NCI-H524 (cell line): ENCODE measurements at regions not wholly inside any gene's neighbourhood (a gene's known extent, or its start where the extent isn't known, plus 50 kb on each side); places are given as distances from the start of the nearest gene placed in this dataset.
A peak's percentile ranks its signal among the peaks of the same experiment; 100 is the strongest.

Source experiments
- DNase-seq, 2 experiments: peaks; one replicate each; lab custom pipeline; 2025; lab: John Stamatoyannopoulos, UW

- no peak for DNase-seq
Observed at GRCh38 chr14:55734731-55735130, 154.7 kb downstream of the KTN1 start.

- no peak for DNase-seq
Observed at GRCh38 chr14:55739967-55740648, 160.1 kb downstream of the KTN1 start.

- DNase-seq = no peak
Observed at GRCh38 chr14:55740649-55740989, 160.6 kb downstream of the KTN1 start.

GRCh38 chr14:55741240-55741639, 161.2 kb downstream of the KTN1 start:
- no peak for DNase-seq

- no peak for DNase-seq
Observed at GRCh38 chr14:55743551-55743950, 163.5 kb downstream of the KTN1 start.

- DNase-seq = no peak
Observed at GRCh38 chr14:55744321-55744720, 164.3 kb downstream of the KTN1 start.

GRCh38 chr14:55745906-55746305, 165.9 kb downstream of the KTN1 start:
- no peak for DNase-seq

- DNase-seq = no peak
Observed at GRCh38 chr14:55746558-55746957, 166.6 kb downstream of the KTN1 start.

- DNase-seq = no peak
Observed at GRCh38 chr14:55747186-55747585, 167.2 kb downstream of the KTN1 start.

GRCh38 chr14:55749201-55749812, 169.3 kb downstream of the KTN1 start:
- DNase-seq = peak in 1 of 2 experiments; percentile 45

- DNase-seq = no peak
Observed at GRCh38 chr14:55749946-55750345, 169.9 kb downstream of the KTN1 start.

- no peak for DNase-seq
Observed at GRCh38 chr14:55752580-55753390, 172.8 kb downstream of the KTN1 start.

- DNase-seq = no peak
Observed at GRCh38 chr14:55754471-55754870, 174.5 kb downstream of the KTN1 start.

GRCh38 chr14:55754871-55755270, 174.9 kb downstream of the KTN1 start:
- DNase-seq = no peak

GRCh38 chr14:55756078-55756477, 176.1 kb downstream of the KTN1 start:
- no peak for DNase-seq

- DNase-seq = no peak
Observed at GRCh38 chr14:55756557-55756956, 176.6 kb downstream of the KTN1 start.

GRCh38 chr14:55758796-55759195, 178.8 kb downstream of the KTN1 start:
- no peak for DNase-seq

GRCh38 chr14:55760789-55761566, 181.0 kb downstream of the KTN1 start:
- no peak for DNase-seq

GRCh38 chr14:55761651-55762050, 181.6 kb downstream of the KTN1 start:
- no peak for DNase-seq

- no peak for DNase-seq
Observed at GRCh38 chr14:55762595-55763232, 182.7 kb downstream of the KTN1 start.

- no peak for DNase-seq
Observed at GRCh38 chr14:55764784-55765183, 184.8 kb downstream of the KTN1 start.

- no peak for DNase-seq
Observed at GRCh38 chr14:55766071-55766470, 186.1 kb downstream of the KTN1 start.
